Fibroblast of lung (primary cell): ENCODE measurements at regions not wholly inside any gene's neighbourhood (a gene's known extent, or its start where the extent isn't known, plus 50 kb on each side); places are given as distances from the start of the nearest gene placed in this dataset.
"Not testable (repeated sequence)": the region's sequence is repeated elsewhere in the genome, so short reads cannot be mapped to it uniquely, and the experiment has no call there.

ENCODE experiments used
- EZH2 ChIP-seq: IDR thresholded peaks from 2 replicates; pipeline ENCODE4 v1.5.1; 2012; ENCODE audit warnings: low read length, control low read depth, mild to moderate bottlenecking; ENCODE audit errors: missing control alignments
- TF ChIP-seq, protein P1 (sequence below), 2 donors: IDR thresholded peaks in 1 of 2; conservative IDR thresholded peaks in 1 of 2; 1 replicate in 1 of 2; 2 replicates in 1 of 2; pipeline ENCODE4 v1.5.1; 2011 to 2012; ENCODE audit warnings: low read length in 2 of 2, control low read depth in 1 of 2, inconsistent platforms in 1 of 2, low read depth in 1 of 2, mild to moderate bottlenecking in 1 of 2

DNA sequence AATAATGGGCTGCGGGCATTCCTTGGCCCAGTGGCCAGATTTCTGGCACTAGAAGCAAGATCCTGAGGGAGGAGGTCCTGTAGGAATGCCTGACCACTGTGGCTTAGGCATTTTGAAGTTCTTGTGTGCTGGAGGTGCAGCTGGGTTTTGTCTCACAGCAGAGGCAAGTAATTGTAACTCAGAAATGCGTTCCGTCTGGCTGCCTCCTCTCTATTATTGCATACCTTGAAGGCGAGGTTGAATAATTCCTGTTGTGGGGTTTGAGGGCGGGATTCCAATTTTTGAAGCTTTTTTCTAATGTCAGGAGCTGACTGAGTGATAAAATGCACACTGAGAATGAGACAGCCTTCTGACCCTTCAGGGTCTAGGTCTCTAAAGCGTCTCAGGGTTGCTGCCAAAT, 170.6 kb downstream of the PPP4R3C start:
- TF ChIP-seq, protein P1, sequence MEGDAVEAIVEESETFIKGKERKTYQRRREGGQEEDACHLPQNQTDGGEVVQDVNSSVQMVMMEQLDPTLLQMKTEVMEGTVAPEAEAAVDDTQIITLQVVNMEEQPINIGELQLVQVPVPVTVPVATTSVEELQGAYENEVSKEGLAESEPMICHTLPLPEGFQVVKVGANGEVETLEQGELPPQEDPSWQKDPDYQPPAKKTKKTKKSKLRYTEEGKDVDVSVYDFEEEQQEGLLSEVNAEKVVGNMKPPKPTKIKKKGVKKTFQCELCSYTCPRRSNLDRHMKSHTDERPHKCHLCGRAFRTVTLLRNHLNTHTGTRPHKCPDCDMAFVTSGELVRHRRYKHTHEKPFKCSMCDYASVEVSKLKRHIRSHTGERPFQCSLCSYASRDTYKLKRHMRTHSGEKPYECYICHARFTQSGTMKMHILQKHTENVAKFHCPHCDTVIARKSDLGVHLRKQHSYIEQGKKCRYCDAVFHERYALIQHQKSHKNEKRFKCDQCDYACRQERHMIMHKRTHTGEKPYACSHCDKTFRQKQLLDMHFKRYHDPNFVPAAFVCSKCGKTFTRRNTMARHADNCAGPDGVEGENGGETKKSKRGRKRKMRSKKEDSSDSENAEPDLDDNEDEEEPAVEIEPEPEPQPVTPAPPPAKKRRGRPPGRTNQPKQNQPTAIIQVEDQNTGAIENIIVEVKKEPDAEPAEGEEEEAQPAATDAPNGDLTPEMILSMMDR (conservative IDR thresholded peaks at IDR 0.05 in 1 of 2, IDR thresholded peaks at IDR 0.05 in 1 of 2; ENCODE audit: low read depth in 1 of 2, low read length in 2 of 2), result not testable (repeated sequence)
- TF ChIP-seq EZH2, result not testable (repeated sequence)
